H9 (cell line): ENCODE measurements at regions not wholly inside any gene's neighbourhood (a gene's known extent, or its start where the extent isn't known, plus 50 kb on each side); places are given as distances from the start of the nearest gene placed in this dataset.

Experiments used
- DNase-seq: peaks from one replicate; pipeline ENCODE4 v3.0.0-alpha.2; 2017
- H2AFZ ChIP-seq: one replicate; pipeline ENCODE4 v1.6.1; 2013; ENCODE audit warnings: mild to moderate bottlenecking, low read length, control low read depth, moderate library complexity
- H2AK5ac ChIP-seq: 2 replicates; pipeline ENCODE4 v1.6.1; 2013; ENCODE audit warnings: low read length, control low read depth, mixed read lengths; ENCODE audit not compliant: insufficient read length
- H2BK120ac ChIP-seq: one replicate; pipeline ENCODE4 v1.6.1; 2013; ENCODE audit warnings: low read depth, mild to moderate bottlenecking, low read length, control low read depth, inconsistent platforms; ENCODE audit not compliant: poor library complexity, severe bottlenecking
- H2BK12ac ChIP-seq: 2 replicates; pipeline ENCODE4 v1.6.1; 2013; ENCODE audit warnings: low read length, control low read depth, mixed read lengths, low read depth; ENCODE audit not compliant: insufficient read length
- H2BK15ac ChIP-seq: 2 replicates; pipeline ENCODE4 v1.6.1; 2013; ENCODE audit warnings: low read depth, low read length, control low read depth
- H2BK20ac ChIP-seq: one replicate; pipeline ENCODE4 v1.6.1; 2013; ENCODE audit warnings: low read depth, mild to moderate bottlenecking, low read length, control low read depth, inconsistent platforms; ENCODE audit not compliant: poor library complexity, severe bottlenecking
- H2BK5ac ChIP-seq: 2 replicates; pipeline ENCODE4 v1.6.1; 2013; ENCODE audit warnings: low read length, control low read depth, mixed read lengths; ENCODE audit not compliant: insufficient read length
- H3K14ac ChIP-seq: 2 replicates; pipeline ENCODE4 v1.6.1; 2013; ENCODE audit warnings: low read length, control low read depth; ENCODE audit not compliant: insufficient read depth
- H3K18ac ChIP-seq: 2 replicates; pipeline ENCODE4 v1.6.1; 2013; ENCODE audit warnings: low read depth, mild to moderate bottlenecking, mixed read lengths, low read length, control low read depth; ENCODE audit not compliant: insufficient read length
- H3K23ac ChIP-seq: 2 replicates; pipeline ENCODE4 v1.6.1; 2013; ENCODE audit warnings: low read length, control low read depth, mixed read lengths, low read depth; ENCODE audit not compliant: insufficient read length
- H3K23me2 ChIP-seq: 2 replicates; pipeline ENCODE4 v1.6.1; 2013; ENCODE audit warnings: low read depth, mild to moderate bottlenecking, mixed read lengths, low read length, control low read depth; ENCODE audit not compliant: insufficient read length, poor library complexity, severe bottlenecking
- H3K27ac ChIP-seq: 2 replicates; pipeline ENCODE4 v1.5.1; 2013; ENCODE audit warnings: low read length, control low read depth, mixed read lengths, low read depth; ENCODE audit not compliant: insufficient read length
- H3K27me3 ChIP-seq: 2 replicates; pipeline ENCODE4 v1.6.1; 2013; ENCODE audit warnings: low read length, control low read depth, inconsistent platforms; ENCODE audit not compliant: insufficient read depth
- H3K4ac ChIP-seq: 2 replicates; pipeline ENCODE4 v1.6.1; 2013; ENCODE audit warnings: low read depth, mild to moderate bottlenecking, control low read depth, inconsistent platforms, low read length, moderate library complexity
- H3K4me1 ChIP-seq: 2 replicates; pipeline ENCODE4 v1.6.1; 2013; ENCODE audit warnings: low read length, control low read depth, inconsistent platforms; ENCODE audit not compliant: insufficient read depth
- H3K4me2 ChIP-seq: 2 replicates; pipeline ENCODE4 v1.6.1; 2013; ENCODE audit warnings: low read length, control low read depth, mixed read lengths; ENCODE audit not compliant: insufficient read length, insufficient read depth
- H3K56ac ChIP-seq: 2 replicates; pipeline ENCODE4 v1.6.1; 2013; ENCODE audit warnings: low read depth, mild to moderate bottlenecking, mixed read lengths, low read length, control low read depth; ENCODE audit not compliant: insufficient read length
- H3K79me1 ChIP-seq: 2 replicates; pipeline ENCODE4 v1.6.1; 2013; ENCODE audit warnings: low read depth, mild to moderate bottlenecking, moderate library complexity, low read length, control low read depth, inconsistent platforms; ENCODE audit not compliant: insufficient read depth, poor library complexity, severe bottlenecking
- H3K79me2 ChIP-seq: 2 replicates; pipeline ENCODE4 v1.6.1; 2013; ENCODE audit warnings: low read length, control low read depth, inconsistent platforms; ENCODE audit not compliant: insufficient read depth
- H3K9ac ChIP-seq: 2 replicates; pipeline ENCODE4 v1.6.1; 2013; ENCODE audit warnings: low read length, control low read depth, mixed read lengths; ENCODE audit not compliant: insufficient read length; ENCODE audit errors: extremely low read depth
- H3K9me3 ChIP-seq: one replicate; pipeline ENCODE4 v1.6.1; 2013; ENCODE audit warnings: low read depth, low read length, inconsistent platforms; ENCODE audit not compliant: control insufficient read depth
- H3T11ph ChIP-seq: one replicate; pipeline ENCODE4 v1.6.1; 2013; ENCODE audit warnings: mild to moderate bottlenecking, low read length, control low read depth, inconsistent platforms
- H4K20me1 ChIP-seq: one replicate; pipeline ENCODE4 v1.6.1; 2013; ENCODE audit not compliant: control insufficient read depth, insufficient read length, insufficient read depth
- H4K5ac ChIP-seq: 2 replicates; pipeline ENCODE4 v1.6.1; 2013; ENCODE audit warnings: low read depth, mild to moderate bottlenecking, mixed read lengths, low read length, control low read depth; ENCODE audit not compliant: insufficient read length
- H4K8ac ChIP-seq: replicated peaks from 2 replicates; pipeline ENCODE4 v1.6.1; 2013; ENCODE audit warnings: low read length, control low read depth, mixed read lengths, low read depth; ENCODE audit not compliant: insufficient read length
- H4K91ac ChIP-seq: 2 replicates; pipeline ENCODE4 v1.6.1; 2013; ENCODE audit warnings: low read depth, mild to moderate bottlenecking, moderate library complexity, mixed read lengths, low read length, control low read depth; ENCODE audit not compliant: insufficient read length
- H3K27ac Mint-ChIP-seq, 3 experiments: 2 replicates in 2 of 3; 3 replicates in 1 of 3; pipeline ENCODE4 v1.8.0; 2020 to 2021; ENCODE audit warnings: mixed read lengths in 3 of 3, mild to moderate bottlenecking in 1 of 3, moderate library complexity in 1 of 3
- H3K27me3 Mint-ChIP-seq: 2 replicates; pipeline ENCODE4 v1.8.0; 2021; ENCODE audit warnings: low read depth, mild to moderate bottlenecking, moderate library complexity, mixed read lengths
- H3K36me3 Mint-ChIP-seq, 3 experiments: 2 replicates in 2 of 3; 3 replicates in 1 of 3; pipeline ENCODE4 v1.8.0; 2020 to 2021; ENCODE audit warnings: low read depth in 3 of 3, mixed read lengths in 3 of 3; ENCODE audit not compliant: insufficient read depth in 1 of 3
- H3K4me1 Mint-ChIP-seq, 2 experiments: 2 replicates each; pipeline ENCODE4 v1.8.0; 2020; ENCODE audit warnings: mixed read lengths in 2 of 2
- H3K4me3 Mint-ChIP-seq, 2 experiments: 2 replicates in 1 of 2; 3 replicates in 1 of 2; pipeline ENCODE4 v1.8.0; 2020 to 2021; ENCODE audit warnings: mild to moderate bottlenecking in 2 of 2, mixed read lengths in 2 of 2, moderate library complexity in 1 of 2
- H3K9me3 Mint-ChIP-seq, 2 experiments: 2 replicates in 1 of 2; 3 replicates in 1 of 2; pipeline ENCODE4 v1.8.0; 2020; ENCODE audit warnings: mild to moderate bottlenecking in 2 of 2, mixed read lengths in 2 of 2, moderate library complexity in 1 of 2
- CTCF ChIP-seq: fragments of 200-600 bp; sonication (generic); conservative IDR thresholded peaks from 3 replicates; pipeline ENCODE4 v1.8.0; 2021; ENCODE audit warnings: antibody characterized with exemption, mild to moderate bottlenecking
- WGBS: extraction: QIAGEN DNeasy Blood & Tissue Kit; methylation state at CpG from one replicate; pipeline ENCODE4 v1.1.7; 2013; ENCODE audit warnings: missing lambda C conversion rate, low lambda C conversion rate, mixed read lengths; ENCODE audit not compliant: insufficient read length; ENCODE audit errors: extremely low coverage; 5-methylcytosine and 5-hydroxymethylcytosine counted together

DNA sequence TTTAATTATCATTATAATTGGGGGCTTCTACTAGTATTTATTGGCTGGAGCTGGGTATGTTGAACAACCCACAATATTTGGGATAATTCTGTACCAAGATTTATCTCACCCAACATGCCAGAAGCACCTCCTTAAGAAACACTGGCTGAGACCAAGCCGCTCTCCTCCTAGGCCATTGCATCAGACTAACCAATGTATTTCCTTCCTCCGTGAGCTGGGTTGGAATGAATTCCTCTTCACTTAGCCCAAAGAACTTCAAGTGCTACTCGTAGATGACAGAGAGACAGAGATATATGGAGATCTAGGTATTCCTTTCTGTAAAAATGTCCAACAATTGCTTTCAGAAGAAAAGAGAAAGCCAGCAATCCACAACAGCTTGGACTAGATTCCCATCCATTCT, 87.2 kb upstream of the ETS2 start:
- no peaks in the 10 kb centered on the region for H3K23me2 ChIP-seq
- H3K36me3 Mint-ChIP-seq, result no peaks in the 10 kb centered on the region
- no CpG with 5 or more reads among the region's 3 CpGs for WGBS

More for the DNA sequence above, 87.2 kb upstream of the ETS2 start:
- Histone ChIP-seq H3K79me2 (no peaks in the 10 kb centered on the region), H3K9me3 (no peaks in the 10 kb centered on the region), H3K56ac (no peak overlapping the region), H4K20me1 (no peaks in the 10 kb centered on the region), H3K27me3 (no peaks in the 10 kb centered on the region), H4K8ac (no peak overlapping the region), H3K79me1 (no peaks in the 10 kb centered on the region), H3K9ac (no peak overlapping the region), H2BK12ac (no peak overlapping the region), H2BK20ac (no peak overlapping the region), H3K4me1 (no peaks in the 10 kb centered on the region), H3K4me2 (no peak overlapping the region), H4K91ac (no peak overlapping the region), H2BK5ac (no peak overlapping the region), H3K23ac (no peak overlapping the region), H2AFZ (no peak overlapping the region), H2AK5ac (no peak overlapping the region), H4K5ac (no peak overlapping the region), H3K27ac (no peak overlapping the region), H2BK15ac (no peak overlapping the region), H3T11ph (no peak overlapping the region), H2BK120ac (no peak overlapping the region), H3K18ac (no peak overlapping the region), H3K14ac (no peak overlapping the region), H3K4ac (no peak overlapping the region)
- Mint-ChIP-seq H3K27me3 (no peaks in the 10 kb centered on the region), H3K4me1 (peaks cover 4 to 9% of the 10 kb centered on the region in 2 experiments; a peak in 3 of 4 replicates), H3K4me3 (no peak overlapping the region), H3K9me3 (no peaks in the 10 kb centered on the region), H3K27ac (no peak overlapping the region)
- no peak for DNase-seq
- TF ChIP-seq CTCF, result no peak
